Stimulated activated effector memory CD8-positive, alpha-beta T cell treated with anti-CD3 and anti-CD28 coated beads, Interleukin-12 subunit alpha, Interleukin-12 subunit beta, amount 100 ng/mL, for 72 hours (primary cell): ENCODE measurements at regions not wholly inside any gene's neighbourhood (a gene's known extent, or its start where the extent isn't known, plus 50 kb on each side); places are given as distances from the start of the nearest gene placed in this dataset.
"Not testable (repeated sequence)": the region's sequence is repeated elsewhere in the genome, so short reads cannot be mapped to it uniquely, and the experiment has no call there.

Source experiments
- ATAC-seq: fragments of 150-1000 bp; cut with Tn5 transposase; 2 replicates; pipeline ENCODE4 v1.10.0; 2021
- DNase-seq, 2 donors: peaks; one replicate each; pipeline ENCODE4 v3.0.0; 2021 to 2022; ENCODE audit warnings: low spot score in 2 of 2
- H3K27ac Mint-ChIP-seq: one replicate; pipeline ENCODE4 v1.8.0; 2022; ENCODE audit warnings: mild to moderate bottlenecking, mixed read lengths
- H3K36me3 Mint-ChIP-seq: one replicate; pipeline ENCODE4 v1.8.0; 2022; ENCODE audit warnings: mild to moderate bottlenecking, mixed read lengths
- H3K4me1 Mint-ChIP-seq: one replicate; pipeline ENCODE4 v1.8.0; 2022; ENCODE audit warnings: mixed read lengths
- H3K4me3 Mint-ChIP-seq: one replicate; pipeline ENCODE4 v1.8.0; 2022; ENCODE audit warnings: mild to moderate bottlenecking, mixed read lengths
- H3K9me3 Mint-ChIP-seq: one replicate; pipeline ENCODE4 v1.8.0; 2022; ENCODE audit warnings: mixed read lengths

GRCh38 chr3:674116-674515, 418.7 kb upstream of the CNTN6 start:
- Mint-ChIP-seq H3K9me3 (peaks cover 23% of the 10 kb centered on the region), H3K27ac (no peak overlapping the region), H3K36me3 (no peaks in the 10 kb centered on the region), H3K4me3 (no peak overlapping the region), H3K4me1 (no peaks in the 10 kb centered on the region)
- DNase-seq = no peak
- ATAC-seq = no peak

GRCh38 chr3:675846-676245, 417.0 kb upstream of the CNTN6 start:
- no peak overlapping the region for H3K27ac Mint-ChIP-seq
- peaks cover 28% of the 10 kb centered on the region for H3K9me3 Mint-ChIP-seq
- H3K36me3 Mint-ChIP-seq = no peaks in the 10 kb centered on the region
- DNase-seq (no peak), ATAC-seq (no peak)
- H3K4me1 Mint-ChIP-seq = no peaks in the 10 kb centered on the region
- H3K4me3 Mint-ChIP-seq = no peak overlapping the region

GRCh38 chr3:683770-684169, 409.1 kb upstream of the CNTN6 start:
- Mint-ChIP-seq H3K27ac (no peak overlapping the region), H3K9me3 (peaks cover 7% of the 10 kb centered on the region), H3K4me1 (no peaks in the 10 kb centered on the region), H3K36me3 (no peaks in the 10 kb centered on the region), H3K4me3 (no peak overlapping the region)
- ATAC-seq (no peak), DNase-seq (no peak)

GRCh38 chr3:690770-691169, 402.1 kb upstream of the CNTN6 start:
- H3K4me3 Mint-ChIP-seq = no peak overlapping the region
- H3K27ac Mint-ChIP-seq = no peak overlapping the region
- DNase-seq (no peak), ATAC-seq (no peak)
- H3K9me3 Mint-ChIP-seq = peaks cover 6% of the 10 kb centered on the region
- no peaks in the 10 kb centered on the region for H3K4me1 Mint-ChIP-seq
- H3K36me3 Mint-ChIP-seq = no peaks in the 10 kb centered on the region

GRCh38 chr3:700514-700913, 392.3 kb upstream of the CNTN6 start:
- no peaks in the 10 kb centered on the region for H3K4me1 Mint-ChIP-seq
- no peak overlapping the region for H3K27ac Mint-ChIP-seq
- ATAC-seq (no peak), DNase-seq (no peak)
- H3K4me3 Mint-ChIP-seq = no peak overlapping the region
- no peaks in the 10 kb centered on the region for H3K36me3 Mint-ChIP-seq
- peaks cover 14% of the 10 kb centered on the region for H3K9me3 Mint-ChIP-seq

GRCh38 chr3:707041-707440, 385.8 kb upstream of the CNTN6 start:
- no peak for DNase-seq
- no peaks in the 10 kb centered on the region for H3K36me3 Mint-ChIP-seq
- peaks cover 21% of the 10 kb centered on the region for H3K9me3 Mint-ChIP-seq
- no peak overlapping the region for H3K27ac Mint-ChIP-seq
- ATAC-seq = no peak
- no peak overlapping the region for H3K4me3 Mint-ChIP-seq
- no peaks in the 10 kb centered on the region for H3K4me1 Mint-ChIP-seq

GRCh38 chr3:713006-713621, 379.7 kb upstream of the CNTN6 start:
- Mint-ChIP-seq H3K4me3 (no peak overlapping the region), H3K9me3 (peaks cover 28% of the 10 kb centered on the region), H3K4me1 (no peaks in the 10 kb centered on the region), H3K36me3 (no peaks in the 10 kb centered on the region), H3K27ac (no peak overlapping the region)
- ATAC-seq = no peak
- no peak for DNase-seq

- Mint-ChIP-seq H3K9me3 (peaks cover 28% of the 10 kb centered on the region), H3K36me3 (no peaks in the 10 kb centered on the region), H3K27ac (no peak overlapping the region), H3K4me1 (no peaks in the 10 kb centered on the region), H3K4me3 (no peak overlapping the region)
- ATAC-seq (no peak), DNase-seq (no peak)
These were observed 378.7 kb upstream of the CNTN6 start for GRCh38 chr3:713947-714620.

- Mint-ChIP-seq H3K27ac (no peak overlapping the region), H3K4me1 (no peaks in the 10 kb centered on the region), H3K36me3 (no peaks in the 10 kb centered on the region), H3K4me3 (no peak overlapping the region), H3K9me3 (peaks cover 30% of the 10 kb centered on the region)
- DNase-seq = no peak
- no peak for ATAC-seq
These were observed 371.7 kb upstream of the CNTN6 start for GRCh38 chr3:721086-721485.

GRCh38 chr3:732326-732928, 360.4 kb upstream of the CNTN6 start:
- no peaks in the 10 kb centered on the region for H3K4me1 Mint-ChIP-seq
- H3K27ac Mint-ChIP-seq = no peak overlapping the region
- H3K9me3 Mint-ChIP-seq = peaks cover 23% of the 10 kb centered on the region
- H3K4me3 Mint-ChIP-seq = no peak overlapping the region
- DNase-seq (no peak), ATAC-seq (no peak)
- H3K36me3 Mint-ChIP-seq = no peaks in the 10 kb centered on the region

- Mint-ChIP-seq H3K4me1 (no peaks in the 10 kb centered on the region), H3K9me3 (peaks cover 26% of the 10 kb centered on the region), H3K36me3 (no peaks in the 10 kb centered on the region), H3K4me3 (no peak overlapping the region), H3K27ac (no peak overlapping the region)
- DNase-seq = no peak
- ATAC-seq = no peak
These were observed 359.5 kb upstream of the CNTN6 start for GRCh38 chr3:733313-733712.

GRCh38 chr3:757711-758110, 335.1 kb upstream of the CNTN6 start:
- H3K4me1 Mint-ChIP-seq = no peaks in the 10 kb centered on the region
- no peak overlapping the region for H3K4me3 Mint-ChIP-seq
- H3K27ac Mint-ChIP-seq = no peak overlapping the region
- DNase-seq (no peak), ATAC-seq (no peak)
- peaks cover 28% of the 10 kb centered on the region for H3K9me3 Mint-ChIP-seq
- no peaks in the 10 kb centered on the region for H3K36me3 Mint-ChIP-seq

GRCh38 chr3:759106-759505, 333.7 kb upstream of the CNTN6 start:
- ATAC-seq = no peak
- Mint-ChIP-seq H3K27ac (no peak overlapping the region), H3K36me3 (no peaks in the 10 kb centered on the region), H3K9me3 (peaks cover 22% of the 10 kb centered on the region), H3K4me3 (no peak overlapping the region), H3K4me1 (no peaks in the 10 kb centered on the region)
- DNase-seq = no peak

- not testable (repeated sequence) for DNase-seq, H3K4me1 Mint-ChIP-seq, H3K27ac Mint-ChIP-seq, H3K4me3 Mint-ChIP-seq, H3K36me3 Mint-ChIP-seq, ATAC-seq
- H3K9me3 Mint-ChIP-seq = peaks cover 14% of the 10 kb centered on the region
These were observed 319.4 kb upstream of the CNTN6 start for GRCh38 chr3:773433-773832.

- no peak for DNase-seq
- Mint-ChIP-seq H3K9me3 (peaks cover 13% of the 10 kb centered on the region), H3K27ac (no peak overlapping the region), H3K4me3 (no peak overlapping the region), H3K36me3 (no peaks in the 10 kb centered on the region), H3K4me1 (no peaks in the 10 kb centered on the region)
- no peak for ATAC-seq
These were observed 317.5 kb upstream of the CNTN6 start for GRCh38 chr3:775178-775880.

- no peaks in the 10 kb centered on the region for H3K4me1 Mint-ChIP-seq
- no peak overlapping the region for H3K4me3 Mint-ChIP-seq
- H3K36me3 Mint-ChIP-seq = no peaks in the 10 kb centered on the region
- peaks cover 17% of the 10 kb centered on the region for H3K9me3 Mint-ChIP-seq
- H3K27ac Mint-ChIP-seq = no peak overlapping the region
- DNase-seq = no peak
- ATAC-seq = no peak
These were observed 312.3 kb upstream of the CNTN6 start for GRCh38 chr3:780505-780904.
